Activated T-cell treated with anti-CD3 and anti-CD28 coated beads, Interleukin-2, amount 50 U/mL, for 24 hours (primary cell): ENCODE measurements at regions not wholly inside any gene's neighbourhood (a gene's known extent, or its start where the extent isn't known, plus 50 kb on each side); places are given as distances from the start of the nearest gene placed in this dataset.
"Not testable (repeated sequence)": the region's sequence is repeated elsewhere in the genome, so short reads cannot be mapped to it uniquely, and the experiment has no call there.

Experiments used
- DNase-seq: peaks from one replicate; pipeline ENCODE4 v3.0.0-alpha.2; 2020
- H3K27ac Mint-ChIP-seq: 2 replicates; pipeline ENCODE4 v1.8.0; 2020; ENCODE audit warnings: mild to moderate bottlenecking, mixed read lengths
- H3K27me3 Mint-ChIP-seq: 2 replicates; pipeline ENCODE4 v1.8.0; 2020; ENCODE audit warnings: mixed read lengths
- H3K36me3 Mint-ChIP-seq: 2 replicates; pipeline ENCODE4 v1.8.0; 2020; ENCODE audit warnings: low read depth, mixed read lengths
- H3K4me1 Mint-ChIP-seq: 2 replicates; pipeline ENCODE4 v1.8.0; 2020; ENCODE audit warnings: low read depth, mixed read lengths
- H3K4me3 Mint-ChIP-seq: 2 replicates; pipeline ENCODE4 v1.8.0; 2020; ENCODE audit warnings: mild to moderate bottlenecking, moderate library complexity, mixed read lengths
- H3K9me3 Mint-ChIP-seq: 2 replicates; pipeline ENCODE4 v1.8.0; 2020; ENCODE audit warnings: mixed read lengths

GRCh38 chr17:70920416-70920815, 751.1 kb downstream of the KCNJ2 start:
- Mint-ChIP-seq H3K4me3 (no peak overlapping the region), H3K27ac (no peak overlapping the region), H3K27me3 (no peaks in the 10 kb centered on the region), H3K4me1 (no peaks in the 10 kb centered on the region), H3K9me3 (peaks cover 29% of the 10 kb centered on the region), H3K36me3 (no peaks in the 10 kb centered on the region)
- no peak for DNase-seq

GRCh38 chr17:70922268-70922667, 752.9 kb downstream of the KCNJ2 start:
- Mint-ChIP-seq H3K4me3 (no peak overlapping the region), H3K27ac (no peak overlapping the region), H3K4me1 (no peaks in the 10 kb centered on the region), H3K27me3 (no peaks in the 10 kb centered on the region), H3K9me3 (peaks cover 17% of the 10 kb centered on the region), H3K36me3 (no peaks in the 10 kb centered on the region)
- DNase-seq: no peak

- DNase-seq: no peak
- H3K4me1 Mint-ChIP-seq: no peaks in the 10 kb centered on the region
- no peaks in the 10 kb centered on the region for H3K36me3 Mint-ChIP-seq
- H3K27me3 Mint-ChIP-seq: no peaks in the 10 kb centered on the region
- peaks cover 3% of the 10 kb centered on the region for H3K9me3 Mint-ChIP-seq
- no peak overlapping the region for H3K4me3 Mint-ChIP-seq
- no peak overlapping the region for H3K27ac Mint-ChIP-seq
Observed at GRCh38 chr17:70924776-70925175, 755.4 kb downstream of the KCNJ2 start.

GRCh38 chr17:70929226-70929625, 759.9 kb downstream of the KCNJ2 start:
- DNase-seq: no peak
- Mint-ChIP-seq H3K36me3 (no peaks in the 10 kb centered on the region), H3K4me3 (no peak overlapping the region), H3K27ac (no peak overlapping the region), H3K27me3 (no peaks in the 10 kb centered on the region), H3K9me3 (no peaks in the 10 kb centered on the region), H3K4me1 (no peaks in the 10 kb centered on the region)

- H3K36me3 Mint-ChIP-seq: no peaks in the 10 kb centered on the region
- H3K9me3 Mint-ChIP-seq: peaks cover 3% of the 10 kb centered on the region
- no peaks in the 10 kb centered on the region for H3K27me3 Mint-ChIP-seq
Observed at GRCh38 chr17:70934231-70934630, 764.9 kb downstream of the KCNJ2 start.

GRCh38 chr17:70934835-70935234, 765.5 kb downstream of the KCNJ2 start:
- Mint-ChIP-seq H3K4me3 (no peak overlapping the region), H3K27me3 (no peaks in the 10 kb centered on the region), H3K36me3 (no peaks in the 10 kb centered on the region), H3K27ac (no peak overlapping the region), H3K4me1 (no peaks in the 10 kb centered on the region), H3K9me3 (peaks cover 3% of the 10 kb centered on the region)
- no peak for DNase-seq

More at GRCh38 chr17:70934231-70934630, 764.9 kb downstream of the KCNJ2 start:
- Mint-ChIP-seq H3K4me3 (no peak overlapping the region), H3K27ac (no peak overlapping the region), H3K4me1 (no peaks in the 10 kb centered on the region)
- no peak for DNase-seq

- Mint-ChIP-seq H3K27ac (no peak overlapping the region), H3K27me3 (no peaks in the 10 kb centered on the region), H3K4me3 (no peak overlapping the region), H3K4me1 (no peaks in the 10 kb centered on the region), H3K36me3 (no peaks in the 10 kb centered on the region), H3K9me3 (peaks cover 9% of the 10 kb centered on the region)
- no peak for DNase-seq
Observed at GRCh38 chr17:70936724-70937123, 767.4 kb downstream of the KCNJ2 start.

- H3K4me3 Mint-ChIP-seq: no peak overlapping the region
- no peak for DNase-seq
- H3K4me1 Mint-ChIP-seq: no peaks in the 10 kb centered on the region
- no peak overlapping the region for H3K27ac Mint-ChIP-seq
- no peaks in the 10 kb centered on the region for H3K36me3 Mint-ChIP-seq
- peaks cover 9% of the 10 kb centered on the region for H3K9me3 Mint-ChIP-seq
- no peaks in the 10 kb centered on the region for H3K27me3 Mint-ChIP-seq
Observed at GRCh38 chr17:70938336-70938735, 769.0 kb downstream of the KCNJ2 start.

GRCh38 chr17:70945386-70945785, 776.1 kb downstream of the KCNJ2 start:
- no peak for DNase-seq
- Mint-ChIP-seq H3K27me3 (no peaks in the 10 kb centered on the region), H3K4me1 (no peaks in the 10 kb centered on the region), H3K36me3 (no peaks in the 10 kb centered on the region), H3K27ac (no peak overlapping the region), H3K9me3 (peaks cover 11% of the 10 kb centered on the region), H3K4me3 (no peak overlapping the region)

GRCh38 chr17:70947215-70947614, 777.9 kb downstream of the KCNJ2 start:
- peaks cover 19% of the 10 kb centered on the region for H3K9me3 Mint-ChIP-seq
- DNase-seq: no peak
- H3K27me3 Mint-ChIP-seq: no peaks in the 10 kb centered on the region
- no peak overlapping the region for H3K27ac Mint-ChIP-seq
- no peaks in the 10 kb centered on the region for H3K36me3 Mint-ChIP-seq
- no peak overlapping the region for H3K4me3 Mint-ChIP-seq
- no peaks in the 10 kb centered on the region for H3K4me1 Mint-ChIP-seq

GRCh38 chr17:70947636-70948565, 778.6 kb downstream of the KCNJ2 start:
- DNase-seq: no peak
- Mint-ChIP-seq H3K4me1 (no peaks in the 10 kb centered on the region), H3K27me3 (no peaks in the 10 kb centered on the region), H3K27ac (no peak overlapping the region), H3K4me3 (no peak overlapping the region), H3K9me3 (peaks cover 26% of the 10 kb centered on the region), H3K36me3 (no peaks in the 10 kb centered on the region)

- H3K27ac Mint-ChIP-seq, H3K27me3 Mint-ChIP-seq, H3K4me3 Mint-ChIP-seq, H3K36me3 Mint-ChIP-seq, H3K4me1 Mint-ChIP-seq, DNase-seq: not testable (repeated sequence)
- peaks cover 29% of the 10 kb centered on the region for H3K9me3 Mint-ChIP-seq
Observed at GRCh38 chr17:70953140-70953539, 783.8 kb downstream of the KCNJ2 start.

GRCh38 chr17:70955441-70955840, 786.1 kb downstream of the KCNJ2 start:
- no peak for DNase-seq
- no peak overlapping the region for H3K4me3 Mint-ChIP-seq
- peaks cover 26% of the 10 kb centered on the region for H3K9me3 Mint-ChIP-seq
- no peaks in the 10 kb centered on the region for H3K4me1 Mint-ChIP-seq
- H3K27ac Mint-ChIP-seq: no peak overlapping the region
- H3K27me3 Mint-ChIP-seq: no peaks in the 10 kb centered on the region
- no peaks in the 10 kb centered on the region for H3K36me3 Mint-ChIP-seq

- Mint-ChIP-seq H3K36me3 (no peaks in the 10 kb centered on the region), H3K27me3 (no peaks in the 10 kb centered on the region), H3K4me1 (no peaks in the 10 kb centered on the region), H3K9me3 (peaks cover 17% of the 10 kb centered on the region), H3K4me3 (no peak overlapping the region), H3K27ac (no peak overlapping the region)
- no peak for DNase-seq
Observed at GRCh38 chr17:70956726-70957125, 787.4 kb downstream of the KCNJ2 start.

- Mint-ChIP-seq H3K27me3 (no peaks in the 10 kb centered on the region), H3K4me3 (no peak overlapping the region), H3K4me1 (no peaks in the 10 kb centered on the region), H3K9me3 (peaks cover 3% of the 10 kb centered on the region), H3K36me3 (no peaks in the 10 kb centered on the region), H3K27ac (no peak overlapping the region)
- DNase-seq: no peak
Observed at GRCh38 chr17:70961341-70961740, 792.0 kb downstream of the KCNJ2 start.
